GM12878 (cell line): ENCODE measurements at regions not wholly inside any gene's neighbourhood (a gene's known extent, or its start where the extent isn't known, plus 50 kb on each side); places are given as distances from the start of the nearest gene placed in this dataset.

Experiments used
- ATAC-seq: fragments of 200-7000 bp; cut with Tn5 transposase; 3 replicates; pipeline ENCODE4 v1.9.1; 2020; ENCODE audit warnings: mild to moderate bottlenecking, moderate library complexity
- BruUV-seq: library from RNA; stranded (reverse); fragments of 400-500 nt; replicated peaks from 2 replicates; lab custom pipeline; 2021; lab: Mats Ljungman, UMichigan
- CTCF ChIA-PET: fragments of 300-600 bp; sonication (Branson Sonifier 250); formaldehyde crosslinking; extraction: SDS; loops from one replicate; lab custom pipeline; 2021; ENCODE audit warnings: inconsistent platforms; lab: Yijun Ruan, JAX
- POLR2A ChIA-PET: fragments of 350-600 bp; formaldehyde crosslinking; extraction: SDS; loops from one replicate; lab custom pipeline; 2021; ENCODE audit warnings: inconsistent platforms; lab: Charles Lee
- RAD21 ChIA-PET: fragments of 300-600 bp; sonication (Branson Sonifier 250); formaldehyde crosslinking; loops from one replicate; lab custom pipeline; 2023; ENCODE audit warnings: antibody characterized with exemption; ENCODE audit not compliant: unreplicated experiment; lab: Charles Lee
- SMC1A ChIA-PET: fragments of 300-600 bp; sonication (Branson Sonifier 250); formaldehyde crosslinking; loops from one replicate; lab custom pipeline; 2023; ENCODE audit not compliant: unreplicated experiment, uncharacterized antibody; lab: Charles Lee
- DNase-seq: peaks from one replicate; pipeline ENCODE4 v3.0.0-alpha.2; 2011; ENCODE audit warnings: low read depth, low spot score
- FAIRE-seq: peaks from 3 replicates; lab custom pipeline; 2011; peaks lifted over from hg19 to GRCh38; lab: Jason Lieb, UNC
- H2AFZ ChIP-seq: 2 replicates; pipeline ENCODE4 v1.6.0; 2011; ENCODE audit warnings: low read depth, low read length, control low read depth; ENCODE audit not compliant: control insufficient read depth
- H3K27ac ChIP-seq: 2 replicates; pipeline ENCODE4 v1.5.1; 2011; ENCODE audit warnings: control low read depth; ENCODE audit not compliant: control insufficient read depth, insufficient read depth
- H3K27me3 ChIP-seq, 2 experiments: replicated peaks in 1 of 2; 2 replicates each; pipeline versions ENCODE4 v1.6.0 to v1.6.1; 2011; ENCODE audit warnings: low read length in 1 of 2; ENCODE audit not compliant: control insufficient read depth in 2 of 2, insufficient read depth in 2 of 2
- H3K36me3 ChIP-seq, 2 experiments: 2 replicates each; pipeline ENCODE4 v1.5.1; 2011; ENCODE audit warnings: low read length in 1 of 2; ENCODE audit not compliant: control insufficient read depth in 2 of 2, insufficient read depth in 2 of 2
- H3K4me1 ChIP-seq: 2 replicates; pipeline ENCODE4 v1.6.1; 2011; ENCODE audit warnings: mild to moderate bottlenecking, low read length, moderate library complexity, mixed read lengths; ENCODE audit not compliant: control insufficient read depth, insufficient read depth
- H3K4me2 ChIP-seq: 2 replicates; pipeline ENCODE4 v1.6.0; 2011; ENCODE audit warnings: control low read depth; ENCODE audit not compliant: control insufficient read depth, insufficient read depth
- H3K4me3 ChIP-seq: fragments of 200-600 bp; sonication (generic); 2 replicates; pipeline ENCODE4 v1.5.1; 2016
- H3K79me2 ChIP-seq: 2 replicates; pipeline ENCODE4 v1.6.0; 2011; ENCODE audit warnings: low read length; ENCODE audit not compliant: control insufficient read depth, insufficient read depth
- H3K9ac ChIP-seq: 2 replicates; pipeline ENCODE4 v1.8.0; 2011; ENCODE audit warnings: low read length, control low read depth, mixed read lengths; ENCODE audit not compliant: control insufficient read depth, insufficient read depth
- H3K9me3 ChIP-seq: replicated peaks from 3 replicates; pipeline ENCODE4 v1.5.1; 2011; ENCODE audit warnings: mild to moderate bottlenecking, low read length; ENCODE audit not compliant: control insufficient read depth, insufficient read depth
- H4K20me1 ChIP-seq: 2 replicates; pipeline ENCODE4 v1.6.0; 2011; ENCODE audit not compliant: control insufficient read depth, insufficient read depth
- FOXM1 ChIP-seq: IDR thresholded peaks from 2 replicates; pipeline ENCODE4 v1.6.1; 2012; ENCODE audit warnings: low read depth, mild to moderate bottlenecking, inconsistent platforms, low read length, moderate library complexity
- GABPA ChIP-seq: IDR thresholded peaks from 2 replicates; pipeline ENCODE4 v1.6.1; 2014; ENCODE audit warnings: antibody characterized with exemption, low read depth, mild to moderate bottlenecking, inconsistent platforms
- GATAD2B ChIP-seq: fragments of 450-650 bp; conservative IDR thresholded peaks from 2 replicates; pipeline ENCODE4 v1.6.1; 2017; ENCODE audit warnings: low read depth, mild to moderate bottlenecking, moderate library complexity
- IKZF1 ChIP-seq: fragments of 450-650 bp; conservative IDR thresholded peaks from 2 replicates; pipeline ENCODE4 v1.6.1; 2017; ENCODE audit warnings: antibody characterized with exemption, mild to moderate bottlenecking
- IRF4 ChIP-seq: IDR thresholded peaks from 2 replicates; pipeline ENCODE4 v1.6.1; 2011; ENCODE audit warnings: low read depth, low read length
- IRF5 ChIP-seq: fragments of 450-650 bp; IDR thresholded peaks from 2 replicates; pipeline ENCODE4 v1.6.1; 2017; ENCODE audit warnings: borderline replicate concordance
- KLF5 ChIP-seq: fragments of 450-650 bp; IDR thresholded peaks from 2 replicates; pipeline ENCODE4 v1.6.1; 2014; ENCODE audit warnings: mild to moderate bottlenecking; ENCODE audit not compliant: partially characterized antibody
- MAX ChIP-seq: IDR thresholded peaks from 2 replicates; pipeline ENCODE4 v1.6.1; 2012; ENCODE audit warnings: low read depth, low read length, improper control_type of control experiment
- MEF2B ChIP-seq: fragments of 450-650 bp; IDR thresholded peaks from 2 replicates; pipeline ENCODE4 v1.6.1; 2018; ENCODE audit warnings: mild to moderate bottlenecking, moderate library complexity; ENCODE audit not compliant: partially characterized antibody, poor library complexity, severe bottlenecking
- NFXL1 ChIP-seq: fragments of 450-650 bp; IDR thresholded peaks from 2 replicates; pipeline ENCODE4 v1.6.1; 2017; ENCODE audit warnings: antibody characterized with exemption, mild to moderate bottlenecking, borderline replicate concordance
- NR2C2 ChIP-seq: IDR thresholded peaks from 2 replicates; pipeline ENCODE4 v1.6.1; 2011; ENCODE audit warnings: borderline replicate concordance, low read depth; ENCODE audit not compliant: control insufficient read depth, insufficient read length
- NR2F1 ChIP-seq: fragments of 450-650 bp; conservative IDR thresholded peaks from 2 replicates; pipeline ENCODE4 v1.6.1; 2017; ENCODE audit warnings: mild to moderate bottlenecking
- SIX5 ChIP-seq: IDR thresholded peaks from 2 replicates; pipeline ENCODE4 v1.6.1; 2011; ENCODE audit warnings: mild to moderate bottlenecking, low read depth, low read length, moderate library complexity; ENCODE audit not compliant: severe bottlenecking
- SPI1 ChIP-seq: IDR thresholded peaks from 2 replicates; pipeline ENCODE4 v1.6.1; 2011; ENCODE audit warnings: low read depth, mild to moderate bottlenecking, low read length, moderate library complexity, borderline replicate concordance; ENCODE audit not compliant: insufficient read depth
- SUZ12 ChIP-seq: fragments of 200-600 bp; sonication (generic); IDR thresholded peaks from one replicate; pipeline ENCODE4 v1.6.1; 2018; ENCODE audit warnings: antibody characterized with exemption, mild to moderate bottlenecking; ENCODE audit not compliant: unreplicated experiment
- TARDBP ChIP-seq: IDR thresholded peaks from 2 replicates; pipeline ENCODE4 v1.6.1; 2016; ENCODE audit warnings: borderline replicate concordance
- TCF12 ChIP-seq: IDR thresholded peaks from 2 replicates; pipeline ENCODE4 v1.6.1; 2011; ENCODE audit warnings: low read depth, mild to moderate bottlenecking, low read length
- TCF7 ChIP-seq: IDR thresholded peaks from 2 replicates; pipeline ENCODE4 v1.6.1; 2014; ENCODE audit warnings: antibody characterized with exemption, borderline replicate concordance
- WGBS: methylation state at CpG from one replicate; pipeline ENCODE4 v1.1.6; 2016; ENCODE audit warnings: low lambda C conversion rate; ENCODE audit not compliant: insufficient replicate concordance, insufficient coverage; ENCODE audit errors: missing lambda C conversion rate; 5-methylcytosine and 5-hydroxymethylcytosine counted together
- in situ Hi-C: fragments of 300-500 bp; cut with MboI; formaldehyde crosslinking; loops from 9 replicates; pipeline ENCODE4 v1.14.3; 2018; ENCODE audit warnings: mixed read lengths
- intact Hi-C: fragments of 100-400 bp; cut with micrococcal nuclease; formaldehyde crosslinking; loops from one replicate; pipeline ENCODE4 v1.14.2; 2022; ENCODE audit not compliant: unreplicated experiment

- ChIA-PET CTCF (no interaction called here), RAD21 (no interaction called here), SMC1A (no interaction called here), POLR2A (no interaction called here)
- Histone ChIP-seq H3K27me3 (peaks cover 0 to 3% of the 10 kb centered on the region in 2 experiments; a peak in 2 of 4 replicates), H3K9me3 (no peaks in the 10 kb centered on the region), H3K4me3 (no peak overlapping the region), H3K4me1 (no peaks in the 10 kb centered on the region; the same call in 1 of the 2 replicates), H3K4me2 (no peak overlapping the region), H3K27ac (no peak overlapping the region), H2AFZ (no peak overlapping the region), H4K20me1 (no peaks in the 10 kb centered on the region; the same call in 1 of the 2 replicates), H3K36me3 (no peaks in the 10 kb centered on the region), H3K9ac (no peak overlapping the region), H3K79me2 (no peaks in the 10 kb centered on the region)
- TF ChIP-seq IKZF1 (no peak), GATAD2B (no peak), IRF4 (no peak), NFXL1 (no peak), SUZ12 (no peak), NR2F1 (no peak), NR2C2 (no peak), SIX5 (no peak), MEF2B (no peak), MAX (no peak), TCF12 (no peak), FOXM1 (no peak), GABPA (no peak), TCF7 (no peak), SPI1 (no peak), IRF5 (no peak), TARDBP (no peak), KLF5 (no peak)
- intact Hi-C loops (no loop called here), in situ Hi-C loops (no loop called here)
- FAIRE-seq (no peak), DNase-seq (no peak), ATAC-seq (no peak)
- no TSS peak for BruUV-seq
- 54% methylated on average over 7 of the region's 7 CpGs for WGBS
Observed at GRCh38 chr18:57208047-57208446, 61.2 kb downstream of the BOD1L2 start.
